Vagina (tissue), 2 donors: ENCODE measurements at regions not wholly inside any gene's neighbourhood (a gene's known extent, or its start where the extent isn't known, plus 50 kb on each side); places are given as distances from the start of the nearest gene placed in this dataset.

Experiments
- DNase-seq, 2 donors: peaks; one replicate each; pipeline ENCODE4 v3.0.0-alpha.2; 2017; ENCODE audit errors: extremely low spot score in 2 of 2
- H3K27ac ChIP-seq: fragments of 200-600 bp; sonication (generic); one replicate; pipeline ENCODE4 v1.5.1; 2019
- H3K27me3 ChIP-seq: fragments of 200-600 bp; sonication (generic); one replicate; pipeline ENCODE4 v1.5.1; 2019
- H3K36me3 ChIP-seq, 2 donors: fragments of 200-600 bp; sonication (generic); one replicate each; pipeline ENCODE4 v1.5.1; 2017 to 2019
- H3K4me1 ChIP-seq: fragments of 200-600 bp; sonication (generic); one replicate; pipeline ENCODE4 v1.5.1; 2019
- H3K4me3 ChIP-seq, 2 donors: fragments of 200-600 bp; sonication (generic); 1 replicate in 1 of 2; 2 replicates in 1 of 2; pipeline ENCODE4 v1.5.1; 2016 to 2019
- H3K9me3 ChIP-seq: fragments of 200-600 bp; sonication (generic); one replicate; pipeline ENCODE4 v1.5.1; 2019
- CTCF ChIP-seq, 3 experiments: fragments of 450-650 bp in 2 of 3; fragments of 200-600 bp in 1 of 3; sonication (generic) in 1 of 3; IDR thresholded peaks; one replicate each; pipeline ENCODE4 v1.5.1; 2017 to 2019; ENCODE audit warnings: antibody characterized with exemption in 3 of 3, mild to moderate bottlenecking in 2 of 3, moderate library complexity in 2 of 3
- POLR2A ChIP-seq, 2 donors: fragments of 450-650 bp; IDR thresholded peaks; one replicate each; pipeline ENCODE4 v1.6.1; 2017; ENCODE audit warnings: antibody characterized with exemption in 2 of 2, mild to moderate bottlenecking in 2 of 2, moderate library complexity in 2 of 2
- POLR2AphosphoS5 ChIP-seq, 2 donors: sonication (generic); formaldehyde crosslinking; IDR thresholded peaks; one replicate each; pipeline ENCODE4 v1.9.0; 2017; ENCODE audit warnings: antibody characterized with exemption in 2 of 2, mild to moderate bottlenecking in 2 of 2, low read depth in 1 of 2; ENCODE audit not compliant: insufficient read depth in 1 of 2
- intact Hi-C: fragments of 100-400 bp; cut with DNase I; formaldehyde crosslinking; loops from one replicate; pipeline ENCODE4 v1.15.1; 2023

- intact Hi-C loops: no loop called here
- Histone ChIP-seq H3K9me3 (no peaks in the 10 kb centered on the region), H3K27ac (no peak overlapping the region), H3K27me3 (no peaks in the 10 kb centered on the region), H3K36me3 (no peaks in the 10 kb centered on the region), H3K4me1 (peaks cover 17% of the 10 kb centered on the region), H3K4me3 (no peak overlapping the region)
- no peak for DNase-seq
- TF ChIP-seq POLR2A (IDR thresholded peaks at IDR 0.05) (no peak), POLR2AphosphoS5 (IDR thresholded peaks at IDR 0.05; ENCODE audit: insufficient read depth in 1 of 2, low read depth in 1 of 2) (no peak), CTCF (IDR thresholded peaks at IDR 0.05) (no peak)
These were observed 726.0 kb upstream of the GJE1 start for GRCh38 chr6:141406761-141407160.

- intact Hi-C loops: no loop called here
- Histone ChIP-seq H3K4me1 (peaks cover 24% of the 10 kb centered on the region), H3K36me3 (no peaks in the 10 kb centered on the region), H3K4me3 (no peak overlapping the region), H3K27me3 (no peaks in the 10 kb centered on the region), H3K9me3 (no peaks in the 10 kb centered on the region), H3K27ac (no peak overlapping the region)
- TF ChIP-seq POLR2A (IDR thresholded peaks at IDR 0.05) (no peak), CTCF (IDR thresholded peaks at IDR 0.05) (no peak)
- no peak for DNase-seq
These were observed 728.9 kb upstream of the GJE1 start for GRCh38 chr6:141403827-141404226.

- DNase-seq: no peak
- TF ChIP-seq CTCF (IDR thresholded peaks at IDR 0.05): no peak
- intact Hi-C loops: no loop called here
- Histone ChIP-seq H3K27ac (no peak overlapping the region), H3K27me3 (no peaks in the 10 kb centered on the region), H3K4me1 (peaks cover 24% of the 10 kb centered on the region), H3K36me3 (no peaks in the 10 kb centered on the region), H3K4me3 (no peak overlapping the region), H3K9me3 (no peaks in the 10 kb centered on the region)
These were observed 729.6 kb upstream of the GJE1 start for GRCh38 chr6:141403103-141403502.

- H3K27ac ChIP-seq: no peak overlapping the region
- no peak for DNase-seq
These were observed 730.2 kb upstream of the GJE1 start for GRCh38 chr6:141402489-141402888.

GRCh38 chr6:141401851-141402250 lies 730.9 kb upstream of the GJE1 start:
- intact Hi-C loops: no loop called here
- Histone ChIP-seq H3K4me1 (peaks cover 24% of the 10 kb centered on the region), H3K27me3 (no peaks in the 10 kb centered on the region), H3K9me3 (no peaks in the 10 kb centered on the region), H3K27ac (no peak overlapping the region), H3K36me3 (no peaks in the 10 kb centered on the region), H3K4me3 (no peak overlapping the region)
- DNase-seq: no peak
- TF ChIP-seq POLR2AphosphoS5 (IDR thresholded peaks at IDR 0.05; ENCODE audit: insufficient read depth in 1 of 2, low read depth in 1 of 2) (no peak), CTCF (IDR thresholded peaks at IDR 0.05) (no peak), POLR2A (IDR thresholded peaks at IDR 0.05) (no peak)

More at GRCh38 chr6:141402489-141402888, 730.2 kb upstream of the GJE1 start:
- Histone ChIP-seq H3K4me1 (peaks cover 24% of the 10 kb centered on the region), H3K9me3 (no peaks in the 10 kb centered on the region), H3K27me3 (no peaks in the 10 kb centered on the region), H3K4me3 (no peak overlapping the region), H3K36me3 (no peaks in the 10 kb centered on the region)
- TF ChIP-seq CTCF (IDR thresholded peaks at IDR 0.05) (no peak), POLR2AphosphoS5 (IDR thresholded peaks at IDR 0.05; ENCODE audit: insufficient read depth in 1 of 2, low read depth in 1 of 2) (no peak), POLR2A (IDR thresholded peaks at IDR 0.05) (no peak)
- intact Hi-C loops: no loop called here
